ENCODE measurements at regions not wholly inside any gene's neighbourhood (a gene's known extent, or its start where the extent isn't known, plus 50 kb on each side); places are given as distances from the start of the nearest gene placed in this dataset.
A peak's percentile ranks its signal among the peaks of the same experiment; 100 is the strongest.

GRCh38 chr17:72531729-72532128, 410.9 kb downstream of the SOX9 start:
- Mint-ChIP-seq H3K4me1 (ENCODE audit: low read depth) (no peaks in the 10 kb centered on the region), H3K27ac (no peak overlapping the region), H3K9me3 (peaks cover 1% of the 10 kb centered on the region), H3K4me3 (no peak overlapping the region), H3K36me3 (ENCODE audit: low read depth) (no peaks in the 10 kb centered on the region), H3K27me3 (ENCODE audit: low read depth) (peaks cover 6% of the 10 kb centered on the region)
- CTCF ChIA-PET = interaction anchor here (0.9 kb wide), 1 partner anchor 11 kb away, joined by 3 read pairs; no protein-coding TSS in a partner anchor
- no peak for DNase-seq
- intact Hi-C loops (cut with micrococcal nuclease) = no loop called here

GRCh38 chr17:72534265-72534664, 413.4 kb downstream of the SOX9 start:
- intact Hi-C loops (cut with micrococcal nuclease) = no loop called here
- Mint-ChIP-seq H3K4me1 (ENCODE audit: low read depth) (no peaks in the 10 kb centered on the region), H3K9me3 (peaks cover 1% of the 10 kb centered on the region), H3K27ac (no peak overlapping the region), H3K27me3 (ENCODE audit: low read depth) (peaks cover 6% of the 10 kb centered on the region), H3K4me3 (no peak overlapping the region), H3K36me3 (ENCODE audit: low read depth) (no peaks in the 10 kb centered on the region)
- CTCF ChIA-PET = no interaction called here
- no peak for DNase-seq

- Mint-ChIP-seq H3K4me1 (ENCODE audit: low read depth) (no peaks in the 10 kb centered on the region), H3K27ac (no peak overlapping the region), H3K36me3 (ENCODE audit: low read depth) (no peaks in the 10 kb centered on the region), H3K4me3 (no peak overlapping the region), H3K9me3 (peaks cover 1% of the 10 kb centered on the region), H3K27me3 (ENCODE audit: low read depth) (peaks cover 10% of the 10 kb centered on the region)
- intact Hi-C loops (cut with micrococcal nuclease) = no loop called here
- CTCF ChIA-PET = interaction anchor here (1.4 kb wide), 1 partner anchor 22 kb away, joined by 4 read pairs; no protein-coding TSS in a partner anchor
- DNase-seq = no peak
Measured at GRCh38 chr17:72534776-72535175, 414.0 kb downstream of the SOX9 start.

GRCh38 chr17:72535346-72535745, 414.5 kb downstream of the SOX9 start:
- peaks cover 13% of the 10 kb centered on the region for H3K27me3 Mint-ChIP-seq (ENCODE audit: low read depth)

GRCh38 chr17:72535779-72536178, 415.0 kb downstream of the SOX9 start:
- Mint-ChIP-seq H3K4me3 (no peak overlapping the region), H3K4me1 (ENCODE audit: low read depth) (peaks cover 3% of the 10 kb centered on the region), H3K27me3 (ENCODE audit: low read depth) (peaks cover 15% of the 10 kb centered on the region), H3K27ac (no peak overlapping the region), H3K9me3 (peaks cover 1% of the 10 kb centered on the region), H3K36me3 (ENCODE audit: low read depth) (no peaks in the 10 kb centered on the region)
- DNase-seq = no peak
- intact Hi-C loops (cut with micrococcal nuclease) = no loop called here
- CTCF ChIA-PET = interaction anchor here (0.6 to 1.4 kb wide), 2 partner anchors 21 to 22 kb away, joined by 3 to 4 read pairs; no protein-coding TSS in a partner anchor

More at GRCh38 chr17:72535346-72535745, 414.5 kb downstream of the SOX9 start:
- Mint-ChIP-seq H3K27ac (no peak overlapping the region), H3K36me3 (ENCODE audit: low read depth) (no peaks in the 10 kb centered on the region), H3K4me1 (ENCODE audit: low read depth) (peaks cover 3% of the 10 kb centered on the region), H3K4me3 (no peak overlapping the region), H3K9me3 (peaks cover 1% of the 10 kb centered on the region)
- CTCF ChIA-PET = interaction anchor here (0.6 to 1.4 kb wide), 2 partner anchors 21 to 23 kb away, joined by 3 to 4 read pairs; no protein-coding TSS in a partner anchor
- intact Hi-C loops (cut with micrococcal nuclease) = no loop called here
- no peak for DNase-seq

GRCh38 chr17:72536788-72537187, 416.0 kb downstream of the SOX9 start:
- intact Hi-C loops (cut with micrococcal nuclease) = no loop called here
- DNase-seq = no peak

GRCh38 chr17:72538443-72538842, 417.6 kb downstream of the SOX9 start:
- peaks cover 1% of the 10 kb centered on the region for H3K9me3 Mint-ChIP-seq

More at GRCh38 chr17:72536788-72537187, 416.0 kb downstream of the SOX9 start:
- peaks cover 3% of the 10 kb centered on the region for H3K4me1 Mint-ChIP-seq (ENCODE audit: low read depth)
- CTCF ChIA-PET = interaction anchor here (0.6 kb wide), 1 partner anchor 465 kb away, joined by 3 read pairs; no protein-coding TSS in a partner anchor
- peaks cover 22% of the 10 kb centered on the region for H3K27me3 Mint-ChIP-seq (ENCODE audit: low read depth)
- H3K27ac Mint-ChIP-seq = no peak overlapping the region
- peaks cover 1% of the 10 kb centered on the region for H3K9me3 Mint-ChIP-seq
- H3K36me3 Mint-ChIP-seq (ENCODE audit: low read depth) = no peaks in the 10 kb centered on the region
- H3K4me3 Mint-ChIP-seq = no peak overlapping the region

GRCh38 chr17:72538901-72539352, 418.1 kb downstream of the SOX9 start:
- Mint-ChIP-seq H3K4me3 (no peak overlapping the region), H3K4me1 (ENCODE audit: low read depth) (peaks cover 3% of the 10 kb centered on the region), H3K27ac (no peak overlapping the region), H3K9me3 (peaks cover 1% of the 10 kb centered on the region), H3K27me3 (ENCODE audit: low read depth) (peaks cover 35% of the 10 kb centered on the region), H3K36me3 (ENCODE audit: low read depth) (no peaks in the 10 kb centered on the region)
- intact Hi-C loops (cut with micrococcal nuclease) = no loop called here
- CTCF ChIA-PET = interaction anchor here (0.7 to 1.3 kb wide), 4 partner anchors 11 to 1731 kb away, joined by 3 read pairs; no protein-coding TSS in a partner anchor
- DNase-seq = no peak

More at GRCh38 chr17:72538443-72538842, 417.6 kb downstream of the SOX9 start:
- H3K36me3 Mint-ChIP-seq (ENCODE audit: low read depth) = no peaks in the 10 kb centered on the region
- H3K27ac Mint-ChIP-seq = no peak overlapping the region
- peaks cover 3% of the 10 kb centered on the region for H3K4me1 Mint-ChIP-seq (ENCODE audit: low read depth)
- no peak for DNase-seq
- no peak overlapping the region for H3K4me3 Mint-ChIP-seq
- intact Hi-C loops (cut with micrococcal nuclease) = no loop called here
- H3K27me3 Mint-ChIP-seq (ENCODE audit: low read depth) = peaks cover 32% of the 10 kb centered on the region
- CTCF ChIA-PET = interaction anchor here (0.6 to 1.2 kb wide), 3 partner anchors 13 to 1772 kb away, joined by 3 read pairs; no protein-coding TSS in a partner anchor

GRCh38 chr17:72539981-72540897, 419.4 kb downstream of the SOX9 start:
- Mint-ChIP-seq H3K4me1 (ENCODE audit: low read depth) (peaks cover 3% of the 10 kb centered on the region), H3K27me3 (ENCODE audit: low read depth) (peaks cover 35% of the 10 kb centered on the region), H3K4me3 (no peak overlapping the region), H3K36me3 (ENCODE audit: low read depth) (no peaks in the 10 kb centered on the region), H3K27ac (peak overlapping the region; percentile 31), H3K9me3 (no peaks in the 10 kb centered on the region)
- CTCF ChIA-PET = interaction anchor here (0.6 to 1.3 kb wide), 8 partner anchors 9 to 1150 kb away, joined by 3 to 7 read pairs (median 3); no protein-coding TSS in a partner anchor
- intact Hi-C loops (cut with micrococcal nuclease) = loop anchor here (1.0 to 2.0 kb wide), 3 partner anchors 421 to 1904 kb away; no protein-coding TSS in a partner anchor
- DNase-seq = peak; percentile 57

- no peaks in the 10 kb centered on the region for H3K36me3 Mint-ChIP-seq (ENCODE audit: low read depth)
- no peak overlapping the region for H3K27ac Mint-ChIP-seq
- no peaks in the 10 kb centered on the region for H3K9me3 Mint-ChIP-seq
- DNase-seq = no peak
- intact Hi-C loops (cut with micrococcal nuclease) = no loop called here
- peaks cover 31% of the 10 kb centered on the region for H3K27me3 Mint-ChIP-seq (ENCODE audit: low read depth)
- H3K4me1 Mint-ChIP-seq (ENCODE audit: low read depth) = peaks cover 3% of the 10 kb centered on the region
- CTCF ChIA-PET = interaction anchor here (0.6 to 0.9 kb wide), 2 partner anchors 10 to 631 kb away, joined by 3 read pairs; no protein-coding TSS in a partner anchor
- H3K4me3 Mint-ChIP-seq = no peak overlapping the region
Measured at GRCh38 chr17:72542317-72542716, 421.5 kb downstream of the SOX9 start.

GRCh38 chr17:72545766-72546165, 424.9 kb downstream of the SOX9 start:
- intact Hi-C loops (cut with micrococcal nuclease) = no loop called here
- Mint-ChIP-seq H3K27ac (no peak overlapping the region), H3K4me1 (ENCODE audit: low read depth) (no peaks in the 10 kb centered on the region), H3K4me3 (no peak overlapping the region), H3K36me3 (ENCODE audit: low read depth) (no peaks in the 10 kb centered on the region), H3K9me3 (no peaks in the 10 kb centered on the region), H3K27me3 (ENCODE audit: low read depth) (peaks cover 20% of the 10 kb centered on the region)
- DNase-seq = no peak
- CTCF ChIA-PET = interaction anchor here (0.8 to 1.1 kb wide), 2 partner anchors 13 to 1016 kb away, joined by 4 to 8 read pairs; no protein-coding TSS in a partner anchor

GRCh38 chr17:72553051-72553755, 432.4 kb downstream of the SOX9 start:
- H3K9me3 Mint-ChIP-seq = no peaks in the 10 kb centered on the region
- no peak overlapping the region for H3K4me3 Mint-ChIP-seq
- CTCF ChIA-PET = no interaction called here
- no peak overlapping the region for H3K27ac Mint-ChIP-seq
- H3K4me1 Mint-ChIP-seq (ENCODE audit: low read depth) = no peaks in the 10 kb centered on the region
- no peaks in the 10 kb centered on the region for H3K36me3 Mint-ChIP-seq (ENCODE audit: low read depth)
- peaks cover 3% of the 10 kb centered on the region for H3K27me3 Mint-ChIP-seq (ENCODE audit: low read depth)
- intact Hi-C loops (cut with micrococcal nuclease) = no loop called here
- no peak for DNase-seq

Data from activated naive CD4-positive, alpha-beta T cell treated with anti-CD3 and anti-CD28 coated beads for 36 hours (primary cell).